ENCODE measurements at regions not wholly inside any gene's neighbourhood (a gene's known extent, or its start where the extent isn't known, plus 50 kb on each side); places are given as distances from the start of the nearest gene placed in this dataset.
A peak's percentile ranks its signal among the peaks of the same experiment; 100 is the strongest.

- no peaks in the 10 kb centered on the region for H3K79me2 ChIP-seq (replicated peaks; ENCODE audit: insufficient read depth, low read length)
- H3K4me2 ChIP-seq (ENCODE audit: low read length) = no peak overlapping the region
- no peaks in the 10 kb centered on the region for H3K27me3 ChIP-seq (ENCODE audit: insufficient read depth, low read depth, low read length)
- H3F3A ChIP-seq (ENCODE audit: insufficient read depth, low read length, poor library complexity, severe bottlenecking) = no peaks in the 10 kb centered on the region
- H3K27ac ChIP-seq (ENCODE audit: low read length) = no peak overlapping the region
- no peaks in the 10 kb centered on the region for H3K9me2 ChIP-seq (ENCODE audit: insufficient read depth, low read length)
- no peak overlapping the region for H2AFZ ChIP-seq (ENCODE audit: low read depth, low read length)
- no peaks in the 10 kb centered on the region for H3K9me3 ChIP-seq (ENCODE audit: low read length)
- H3K9ac ChIP-seq (ENCODE audit: low read length) = no peak overlapping the region
- no peak overlapping the region for H3K4me3 ChIP-seq (ENCODE audit: low read length)
- no peaks in the 10 kb centered on the region for H3K36me3 ChIP-seq (ENCODE audit: insufficient read depth, low read length)
- no peaks in the 10 kb centered on the region for H4K20me1 ChIP-seq (ENCODE audit: insufficient read depth)
- TF ChIP-seq POLR2AphosphoS5 (IDR thresholded peaks at IDR 0.05) = peak; percentile 55
- TF ChIP-seq REST (IDR thresholded peaks at IDR 0.05; ENCODE audit: borderline replicate concordance) = no peak
- TF ChIP-seq, protein P1, sequence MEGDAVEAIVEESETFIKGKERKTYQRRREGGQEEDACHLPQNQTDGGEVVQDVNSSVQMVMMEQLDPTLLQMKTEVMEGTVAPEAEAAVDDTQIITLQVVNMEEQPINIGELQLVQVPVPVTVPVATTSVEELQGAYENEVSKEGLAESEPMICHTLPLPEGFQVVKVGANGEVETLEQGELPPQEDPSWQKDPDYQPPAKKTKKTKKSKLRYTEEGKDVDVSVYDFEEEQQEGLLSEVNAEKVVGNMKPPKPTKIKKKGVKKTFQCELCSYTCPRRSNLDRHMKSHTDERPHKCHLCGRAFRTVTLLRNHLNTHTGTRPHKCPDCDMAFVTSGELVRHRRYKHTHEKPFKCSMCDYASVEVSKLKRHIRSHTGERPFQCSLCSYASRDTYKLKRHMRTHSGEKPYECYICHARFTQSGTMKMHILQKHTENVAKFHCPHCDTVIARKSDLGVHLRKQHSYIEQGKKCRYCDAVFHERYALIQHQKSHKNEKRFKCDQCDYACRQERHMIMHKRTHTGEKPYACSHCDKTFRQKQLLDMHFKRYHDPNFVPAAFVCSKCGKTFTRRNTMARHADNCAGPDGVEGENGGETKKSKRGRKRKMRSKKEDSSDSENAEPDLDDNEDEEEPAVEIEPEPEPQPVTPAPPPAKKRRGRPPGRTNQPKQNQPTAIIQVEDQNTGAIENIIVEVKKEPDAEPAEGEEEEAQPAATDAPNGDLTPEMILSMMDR (IDR thresholded peaks at IDR 0.05; ENCODE audit: poor library complexity, severe bottlenecking) = no peak
- TF ChIP-seq RAD21 (conservative IDR thresholded peaks at IDR 0.05) = no peak
- peak; percentile 67 for TF ChIP-seq EP300 (conservative IDR thresholded peaks at IDR 0.05; ENCODE audit: poor library complexity, severe bottlenecking)
- no peak for TF ChIP-seq MXI1 (conservative IDR thresholded peaks at IDR 0.05; ENCODE audit: poor library complexity, severe bottlenecking)
- TF ChIP-seq SMC3 (conservative IDR thresholded peaks at IDR 0.05; ENCODE audit: poor library complexity) = no peak
- TF ChIP-seq TAF1 (IDR thresholded peaks at IDR 0.05; ENCODE audit: low read depth) = no peak
- no peak for TF ChIP-seq EZH2 (IDR thresholded peaks at IDR 0.05; ENCODE audit: borderline replicate concordance, insufficient read depth, low read length, poor library complexity, severe bottlenecking)
Observed at GRCh38 chr2:118524911-118525310, 322.5 kb downstream of the EN1 start.

GRCh38 chr2:118523761-118524160, 323.7 kb downstream of the EN1 start:
- H3K36me3 ChIP-seq (ENCODE audit: insufficient read depth, low read length) = no peaks in the 10 kb centered on the region
- no peak overlapping the region for H3K9ac ChIP-seq (ENCODE audit: low read length)
- TF ChIP-seq SMC3 (conservative IDR thresholded peaks at IDR 0.05; ENCODE audit: poor library complexity) = no peak
- no peak for TF ChIP-seq EP300 (conservative IDR thresholded peaks at IDR 0.05; ENCODE audit: poor library complexity, severe bottlenecking)
- no peak for TF ChIP-seq POLR2AphosphoS5 (IDR thresholded peaks at IDR 0.05)
- no peak for TF ChIP-seq RAD21 (conservative IDR thresholded peaks at IDR 0.05)
- TF ChIP-seq, protein P1 (IDR thresholded peaks at IDR 0.05; ENCODE audit: poor library complexity, severe bottlenecking) = no peak
- no peak for TF ChIP-seq TAF1 (IDR thresholded peaks at IDR 0.05; ENCODE audit: low read depth)
- TF ChIP-seq EZH2 (IDR thresholded peaks at IDR 0.05; ENCODE audit: borderline replicate concordance, insufficient read depth, low read length, poor library complexity, severe bottlenecking) = no peak
- no peak for TF ChIP-seq REST (IDR thresholded peaks at IDR 0.05; ENCODE audit: borderline replicate concordance)
- TF ChIP-seq MXI1 (conservative IDR thresholded peaks at IDR 0.05; ENCODE audit: poor library complexity, severe bottlenecking) = no peak
- H3K27me3 ChIP-seq (ENCODE audit: insufficient read depth, low read depth, low read length) = no peaks in the 10 kb centered on the region
- H2AFZ ChIP-seq (ENCODE audit: low read depth, low read length) = no peak overlapping the region
- no peaks in the 10 kb centered on the region for H4K20me1 ChIP-seq (ENCODE audit: insufficient read depth)
- H3F3A ChIP-seq (ENCODE audit: insufficient read depth, low read length, poor library complexity, severe bottlenecking) = no peaks in the 10 kb centered on the region
- no peak overlapping the region for H3K4me2 ChIP-seq (ENCODE audit: low read length)
- no peaks in the 10 kb centered on the region for H3K9me3 ChIP-seq (ENCODE audit: low read length)
- H3K79me2 ChIP-seq (replicated peaks; ENCODE audit: insufficient read depth, low read length) = no peaks in the 10 kb centered on the region
- no peaks in the 10 kb centered on the region for H3K9me2 ChIP-seq (ENCODE audit: insufficient read depth, low read length)
- no peak overlapping the region for H3K27ac ChIP-seq (ENCODE audit: low read length)
- no peak overlapping the region for H3K4me3 ChIP-seq (ENCODE audit: low read length)
